Ectodermal cell (in vitro differentiated cells): ENCODE measurements at regions not wholly inside any gene's neighbourhood (a gene's known extent, or its start where the extent isn't known, plus 50 kb on each side); places are given as distances from the start of the nearest gene placed in this dataset.

ENCODE experiments used
- H3K27ac ChIP-seq: 2 replicates; pipeline ENCODE4 v1.7.0; 2013; ENCODE audit warnings: mild to moderate bottlenecking, low read depth, low read length; ENCODE audit not compliant: insufficient read depth, poor library complexity, severe bottlenecking
- H3K27me3 ChIP-seq: 2 replicates; pipeline ENCODE4 v1.7.0; 2013; ENCODE audit warnings: mild to moderate bottlenecking, low read length; ENCODE audit not compliant: insufficient read depth, control insufficient read depth, poor library complexity, severe bottlenecking
- H3K36me3 ChIP-seq: one replicate; pipeline ENCODE4 v1.7.0; 2013; ENCODE audit warnings: low read length; ENCODE audit not compliant: control insufficient read depth, insufficient read depth
- H3K4me1 ChIP-seq: one replicate; pipeline ENCODE4 v1.7.0; 2013; ENCODE audit warnings: low read length; ENCODE audit not compliant: control insufficient read depth, insufficient read depth
- H3K4me3 ChIP-seq: 2 replicates; pipeline ENCODE4 v1.7.0; 2013; ENCODE audit warnings: low read depth, low read length, control low read depth; ENCODE audit not compliant: insufficient read depth
- H3K9me3 ChIP-seq: 2 replicates; pipeline ENCODE4 v1.7.0; 2013; ENCODE audit warnings: mild to moderate bottlenecking, low read length, moderate library complexity; ENCODE audit not compliant: control insufficient read depth
- WGBS, 2 experiments: methylation state at CpG; one replicate each; pipeline ENCODE4 v1.1.7; 2013; ENCODE audit warnings: missing lambda C conversion rate in 2 of 2; 5-methylcytosine and 5-hydroxymethylcytosine counted together

DNA sequence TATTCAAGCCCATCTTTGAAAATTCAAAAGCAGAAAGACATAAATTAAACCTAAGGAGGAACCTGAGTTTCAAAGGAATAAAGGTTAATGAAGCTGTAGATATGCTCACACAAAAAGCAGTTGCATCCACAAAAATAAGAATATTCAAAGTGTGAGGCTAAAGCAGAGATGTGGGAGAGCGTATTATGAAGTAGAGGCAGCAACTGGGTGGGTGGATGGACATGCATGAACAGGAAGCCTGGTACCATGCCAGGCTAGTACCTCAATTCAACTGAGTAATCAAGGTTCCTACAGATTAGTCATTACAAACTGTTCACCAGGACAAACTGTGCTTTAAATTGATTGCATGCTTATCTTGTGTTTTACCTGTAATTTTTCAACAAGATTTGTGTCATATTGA is 330.0 kb upstream of the PKDCC start:
- no peaks in the 10 kb centered on the region for H3K9me3 ChIP-seq
- H3K27ac ChIP-seq: no peak overlapping the region
- peaks cover 3% of the 10 kb centered on the region for H3K4me1 ChIP-seq
- no peaks in the 10 kb centered on the region for H3K36me3 ChIP-seq
- WGBS, 2 experiments: 93 to 95% methylated on average over 1 of the region's 1 CpG
- H3K4me3 ChIP-seq: no peak overlapping the region
- H3K27me3 ChIP-seq: no peaks in the 10 kb centered on the region

DNA sequence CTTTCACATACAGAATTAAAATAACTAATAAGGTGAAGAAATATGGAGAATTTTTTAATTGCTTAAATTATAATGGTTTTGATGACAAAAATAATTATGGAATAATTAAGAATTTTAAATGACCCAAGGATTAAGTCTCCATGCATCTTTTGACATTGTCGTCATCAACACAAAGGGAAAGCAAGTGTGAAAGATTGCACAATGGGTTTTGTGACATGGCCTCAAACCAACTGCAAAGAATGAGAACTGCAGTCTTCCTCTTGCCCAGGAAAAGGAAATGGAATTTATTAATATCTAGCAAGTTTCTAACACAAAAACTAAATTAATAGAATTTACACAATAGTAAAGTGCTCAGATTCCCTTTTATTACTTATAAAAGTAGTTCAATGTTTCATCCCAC is 329.1 kb upstream of the PKDCC start:
- WGBS, 2 experiments: 88 to 100% methylated on average over 1 of the region's 1 CpG
- Histone ChIP-seq H3K4me1 (peaks cover 9% of the 10 kb centered on the region), H3K4me3 (no peak overlapping the region), H3K27ac (no peak overlapping the region), H3K9me3 (no peaks in the 10 kb centered on the region), H3K27me3 (no peaks in the 10 kb centered on the region), H3K36me3 (no peaks in the 10 kb centered on the region)

- Histone ChIP-seq H3K27ac (no peak overlapping the region), H3K27me3 (no peaks in the 10 kb centered on the region), H3K36me3 (no peaks in the 10 kb centered on the region), H3K4me1 (peaks cover 9% of the 10 kb centered on the region), H3K9me3 (no peaks in the 10 kb centered on the region), H3K4me3 (no peak overlapping the region)
- 97 to 98% methylated on average over 5 to 6 of the region's 6 CpGs for WGBS, 2 experiments
Observed at GRCh38 chr2:41719756-41720155, 328.1 kb upstream of the PKDCC start.

GRCh38 chr2:41720331-41721251 is 327.2 kb upstream of the PKDCC start:
- WGBS, 2 experiments: 98% methylated on average over 5 to 6 of the region's 6 CpGs

DNA sequence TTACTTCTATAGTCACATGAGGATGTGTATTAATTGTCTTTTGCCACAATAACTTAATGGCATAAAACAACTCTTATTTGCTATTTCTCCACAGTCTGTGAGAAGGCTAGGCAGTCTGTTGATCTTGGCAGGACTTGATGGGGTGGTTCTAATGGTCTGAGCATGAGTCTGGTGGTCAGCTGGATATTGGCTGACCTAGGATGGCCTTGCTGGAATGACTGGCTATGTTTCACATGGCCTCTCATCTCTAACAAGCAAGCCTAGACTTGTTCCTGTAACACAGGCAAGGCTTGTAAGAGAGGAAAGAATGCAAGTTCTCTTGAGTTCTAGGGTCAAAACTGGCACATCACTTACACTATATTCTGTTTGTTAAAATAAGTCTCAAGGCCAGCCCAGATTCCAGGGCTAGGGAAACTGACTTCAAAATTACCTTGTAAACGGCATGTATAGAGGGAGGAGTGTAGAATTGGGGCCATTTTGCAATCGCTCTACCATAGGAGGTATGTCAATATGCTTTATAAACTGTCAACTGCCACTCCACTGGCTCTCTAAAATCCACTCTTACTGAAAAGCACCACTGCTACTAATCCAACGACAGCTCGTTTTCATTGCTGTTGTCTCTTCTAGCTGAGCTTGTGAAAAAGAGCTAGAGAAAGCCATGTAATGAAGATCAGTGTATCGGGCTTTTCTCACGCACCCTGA is 325.0 kb upstream of the PKDCC start:
- WGBS, 2 experiments: 81 to 87% methylated on average over 5 to 6 of the region's 6 CpGs
- no peaks in the 10 kb centered on the region for H3K27me3 ChIP-seq
- H3K36me3 ChIP-seq: no peaks in the 10 kb centered on the region
- H3K9me3 ChIP-seq: no peaks in the 10 kb centered on the region
- H3K27ac ChIP-seq: no peak overlapping the region
- H3K4me1 ChIP-seq: peaks cover 9% of the 10 kb centered on the region
- H3K4me3 ChIP-seq: no peak overlapping the region

More at GRCh38 chr2:41720331-41721251, 327.2 kb upstream of the PKDCC start:
- H3K9me3 ChIP-seq: no peaks in the 10 kb centered on the region
- H3K4me3 ChIP-seq: no peak overlapping the region
- H3K27ac ChIP-seq: no peak overlapping the region
- H3K36me3 ChIP-seq: no peaks in the 10 kb centered on the region
- H3K27me3 ChIP-seq: no peaks in the 10 kb centered on the region
- peaks cover 9% of the 10 kb centered on the region for H3K4me1 ChIP-seq

DNA sequence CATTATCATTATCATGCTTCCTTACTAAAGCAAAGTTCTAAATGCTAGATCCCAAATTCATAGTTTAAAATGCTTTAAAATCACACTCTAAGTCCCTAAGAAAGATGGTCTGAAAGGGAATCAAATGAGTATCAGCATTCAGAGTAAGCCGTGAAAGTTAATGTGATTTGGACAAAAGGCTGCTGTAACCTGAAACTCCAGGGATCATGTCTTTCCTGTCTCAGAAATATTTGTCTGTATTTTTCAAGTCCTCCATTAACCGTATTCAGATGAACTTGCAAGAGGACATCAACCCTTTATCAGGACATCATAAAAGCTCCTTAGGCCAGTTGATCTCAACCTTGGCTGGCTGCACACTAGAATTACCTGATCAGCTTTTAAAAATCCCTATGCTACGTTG is 324.3 kb upstream of the PKDCC start:
- no peak overlapping the region for H3K4me3 ChIP-seq
- no peaks in the 10 kb centered on the region for H3K36me3 ChIP-seq
- H3K27me3 ChIP-seq: no peaks in the 10 kb centered on the region
- H3K27ac ChIP-seq: no peak overlapping the region
- H3K9me3 ChIP-seq: no peaks in the 10 kb centered on the region
- H3K4me1 ChIP-seq: peaks cover 9% of the 10 kb centered on the region
- 83 to 88% methylated on average over 3 of the region's 3 CpGs for WGBS, 2 experiments

GRCh38 chr2:41724465-41724864 is 323.4 kb upstream of the PKDCC start:
- Histone ChIP-seq H3K9me3 (no peaks in the 10 kb centered on the region), H3K27ac (no peak overlapping the region), H3K4me3 (no peak overlapping the region), H3K27me3 (no peaks in the 10 kb centered on the region), H3K36me3 (no peaks in the 10 kb centered on the region), H3K4me1 (peaks cover 9% of the 10 kb centered on the region)
- 85 to 94% methylated on average over 3 of the region's 3 CpGs for WGBS, 2 experiments

GRCh38 chr2:41725901-41726300 is 321.9 kb upstream of the PKDCC start:
- Histone ChIP-seq H3K9me3 (no peaks in the 10 kb centered on the region), H3K4me1 (peaks cover 9% of the 10 kb centered on the region), H3K4me3 (no peak overlapping the region), H3K27ac (no peak overlapping the region), H3K36me3 (no peaks in the 10 kb centered on the region), H3K27me3 (no peaks in the 10 kb centered on the region)
- WGBS, 2 experiments: 95 to 96% methylated on average over 3 of the region's 3 CpGs

DNA sequence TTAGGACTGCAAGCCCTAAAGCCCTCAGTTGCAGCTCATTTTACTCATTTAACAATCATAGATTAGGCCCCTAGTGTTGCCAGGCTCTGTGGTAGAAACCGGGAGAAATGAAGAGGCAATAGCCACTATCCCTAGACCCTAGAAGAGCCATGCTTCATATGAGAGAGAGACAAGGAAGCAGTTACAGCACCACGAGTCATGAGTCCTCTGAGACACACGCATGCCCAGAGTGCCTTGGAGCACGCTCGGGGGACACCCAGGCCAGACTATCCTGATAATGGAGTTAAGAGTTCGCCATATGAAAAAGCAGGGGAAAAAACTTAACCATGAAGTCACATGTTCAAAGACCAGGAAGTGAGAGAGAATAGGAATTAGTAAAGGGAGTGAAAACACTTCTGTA is 321.5 kb upstream of the PKDCC start:
- no peak overlapping the region for H3K4me3 ChIP-seq
- H3K36me3 ChIP-seq: no peaks in the 10 kb centered on the region
- no peaks in the 10 kb centered on the region for H3K27me3 ChIP-seq
- WGBS, 2 experiments: 94 to 97% methylated on average over 6 of the region's 6 CpGs
- peaks cover 9% of the 10 kb centered on the region for H3K4me1 ChIP-seq
- H3K27ac ChIP-seq: no peak overlapping the region
- no peaks in the 10 kb centered on the region for H3K9me3 ChIP-seq

GRCh38 chr2:41727152-41727551 is 320.7 kb upstream of the PKDCC start:
- Histone ChIP-seq H3K9me3 (no peaks in the 10 kb centered on the region), H3K27ac (no peak overlapping the region), H3K27me3 (no peaks in the 10 kb centered on the region), H3K4me1 (peaks cover 9% of the 10 kb centered on the region), H3K4me3 (no peak overlapping the region), H3K36me3 (no peaks in the 10 kb centered on the region)
- 93 to 98% methylated on average over 2 of the region's 2 CpGs for WGBS, 2 experiments
